Panc1 (cell line): ENCODE measurements at regions not wholly inside any gene's neighbourhood (a gene's known extent, or its start where the extent isn't known, plus 50 kb on each side); places are given as distances from the start of the nearest gene placed in this dataset.

Experiments
- POLR2AphosphoS5 ChIP-seq: IDR thresholded peaks from 2 replicates; pipeline ENCODE4 v1.6.1; 2012; ENCODE audit warnings: mild to moderate bottlenecking, low read depth, low read length, moderate library complexity
- TCF7L2 ChIP-seq: IDR thresholded peaks from 2 replicates; pipeline ENCODE4 v1.6.1; 2011; ENCODE audit warnings: mild to moderate bottlenecking, low read depth, low read length, inconsistent platforms
- TF ChIP-seq, protein P1 (sequence below): fragments of 450-650 bp; IDR thresholded peaks from 2 replicates; pipeline ENCODE4 v1.5.1; 2017; ENCODE audit warnings: mild to moderate bottlenecking
- TF ChIP-seq, protein P2 (sequence below), 2 experiments: IDR thresholded peaks; 2 replicates each; pipeline ENCODE4 v1.6.1; 2011 to 2012; ENCODE audit warnings: low read depth in 2 of 2, control low read depth in 1 of 2, low read length in 1 of 2, mild to moderate bottlenecking in 1 of 2, moderate library complexity in 1 of 2; ENCODE audit not compliant: insufficient read depth in 1 of 2

DNA sequence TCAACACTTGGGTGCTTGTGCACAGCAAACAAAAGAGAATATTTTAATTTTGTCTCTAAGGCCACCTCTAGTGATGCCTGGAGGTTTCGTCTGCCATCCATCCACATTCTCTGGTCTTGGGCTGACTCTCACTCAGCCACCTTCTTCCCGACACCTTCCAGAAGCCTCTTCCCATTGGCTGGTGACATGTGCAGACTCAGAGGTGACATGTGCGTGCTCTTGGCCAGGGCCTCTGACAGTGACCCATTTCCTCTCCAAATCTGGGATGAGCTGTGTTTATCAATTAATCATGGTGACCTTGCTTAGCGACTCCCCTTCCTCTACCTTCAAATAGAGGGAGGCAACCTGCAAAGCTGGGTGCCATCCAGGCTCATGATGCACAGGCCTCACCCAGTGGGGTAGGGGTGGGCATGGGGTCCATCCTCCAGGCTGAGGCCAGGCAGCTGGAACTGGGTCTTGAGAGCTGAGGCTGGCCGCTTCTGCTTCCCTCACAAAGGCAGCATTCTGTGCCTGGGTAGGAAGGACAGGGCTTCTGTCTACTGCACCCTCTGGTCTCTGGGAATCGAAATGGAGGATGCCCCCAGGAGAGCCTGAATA is 91.8 kb downstream of the DHCR7 start:
- TF ChIP-seq, protein P1, sequence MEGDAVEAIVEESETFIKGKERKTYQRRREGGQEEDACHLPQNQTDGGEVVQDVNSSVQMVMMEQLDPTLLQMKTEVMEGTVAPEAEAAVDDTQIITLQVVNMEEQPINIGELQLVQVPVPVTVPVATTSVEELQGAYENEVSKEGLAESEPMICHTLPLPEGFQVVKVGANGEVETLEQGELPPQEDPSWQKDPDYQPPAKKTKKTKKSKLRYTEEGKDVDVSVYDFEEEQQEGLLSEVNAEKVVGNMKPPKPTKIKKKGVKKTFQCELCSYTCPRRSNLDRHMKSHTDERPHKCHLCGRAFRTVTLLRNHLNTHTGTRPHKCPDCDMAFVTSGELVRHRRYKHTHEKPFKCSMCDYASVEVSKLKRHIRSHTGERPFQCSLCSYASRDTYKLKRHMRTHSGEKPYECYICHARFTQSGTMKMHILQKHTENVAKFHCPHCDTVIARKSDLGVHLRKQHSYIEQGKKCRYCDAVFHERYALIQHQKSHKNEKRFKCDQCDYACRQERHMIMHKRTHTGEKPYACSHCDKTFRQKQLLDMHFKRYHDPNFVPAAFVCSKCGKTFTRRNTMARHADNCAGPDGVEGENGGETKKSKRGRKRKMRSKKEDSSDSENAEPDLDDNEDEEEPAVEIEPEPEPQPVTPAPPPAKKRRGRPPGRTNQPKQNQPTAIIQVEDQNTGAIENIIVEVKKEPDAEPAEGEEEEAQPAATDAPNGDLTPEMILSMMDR = no peak
- TF ChIP-seq POLR2AphosphoS5 = no peak
- TF ChIP-seq, protein P2, sequence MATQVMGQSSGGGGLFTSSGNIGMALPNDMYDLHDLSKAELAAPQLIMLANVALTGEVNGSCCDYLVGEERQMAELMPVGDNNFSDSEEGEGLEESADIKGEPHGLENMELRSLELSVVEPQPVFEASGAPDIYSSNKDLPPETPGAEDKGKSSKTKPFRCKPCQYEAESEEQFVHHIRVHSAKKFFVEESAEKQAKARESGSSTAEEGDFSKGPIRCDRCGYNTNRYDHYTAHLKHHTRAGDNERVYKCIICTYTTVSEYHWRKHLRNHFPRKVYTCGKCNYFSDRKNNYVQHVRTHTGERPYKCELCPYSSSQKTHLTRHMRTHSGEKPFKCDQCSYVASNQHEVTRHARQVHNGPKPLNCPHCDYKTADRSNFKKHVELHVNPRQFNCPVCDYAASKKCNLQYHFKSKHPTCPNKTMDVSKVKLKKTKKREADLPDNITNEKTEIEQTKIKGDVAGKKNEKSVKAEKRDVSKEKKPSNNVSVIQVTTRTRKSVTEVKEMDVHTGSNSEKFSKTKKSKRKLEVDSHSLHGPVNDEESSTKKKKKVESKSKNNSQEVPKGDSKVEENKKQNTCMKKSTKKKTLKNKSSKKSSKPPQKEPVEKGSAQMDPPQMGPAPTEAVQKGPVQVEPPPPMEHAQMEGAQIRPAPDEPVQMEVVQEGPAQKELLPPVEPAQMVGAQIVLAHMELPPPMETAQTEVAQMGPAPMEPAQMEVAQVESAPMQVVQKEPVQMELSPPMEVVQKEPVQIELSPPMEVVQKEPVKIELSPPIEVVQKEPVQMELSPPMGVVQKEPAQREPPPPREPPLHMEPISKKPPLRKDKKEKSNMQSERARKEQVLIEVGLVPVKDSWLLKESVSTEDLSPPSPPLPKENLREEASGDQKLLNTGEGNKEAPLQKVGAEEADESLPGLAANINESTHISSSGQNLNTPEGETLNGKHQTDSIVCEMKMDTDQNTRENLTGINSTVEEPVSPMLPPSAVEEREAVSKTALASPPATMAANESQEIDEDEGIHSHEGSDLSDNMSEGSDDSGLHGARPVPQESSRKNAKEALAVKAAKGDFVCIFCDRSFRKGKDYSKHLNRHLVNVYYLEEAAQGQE (IDR thresholded peaks at IDR 0.05; ENCODE audit: insufficient read depth in 1 of 2, low read depth in 2 of 2, low read length in 1 of 2) = no peak
- no peak for TF ChIP-seq TCF7L2
